ENCODE measurements at regions not wholly inside any gene's neighbourhood (a gene's known extent, or its start where the extent isn't known, plus 50 kb on each side); places are given as distances from the start of the nearest gene placed in this dataset.

GRCh38 chr3:73924048-73924447 is 299.3 kb upstream of the PDZRN3 start:
- TF ChIP-seq CTCF (IDR thresholded peaks at IDR 0.05; ENCODE audit: low read depth, low read length, missing input control): no peak
- no peak for TF ChIP-seq MAX (IDR thresholded peaks at IDR 0.05)
- no peak for TF ChIP-seq JUND (IDR thresholded peaks at IDR 0.05)
- no peak for TF ChIP-seq SP1 (IDR thresholded peaks at IDR 0.05)
- TF ChIP-seq EGR1 (IDR thresholded peaks at IDR 0.05; ENCODE audit: low read depth in 2 of 2): no peak
- no peak for TF ChIP-seq NR2F2 (IDR thresholded peaks at IDR 0.05)
- no peak for TF ChIP-seq YY1 (IDR thresholded peaks at IDR 0.05)
- no peak for TF ChIP-seq FOXA1 (IDR thresholded peaks at IDR 0.05)
- no peak for TF ChIP-seq FOXA2 (IDR thresholded peaks at IDR 0.05)
- no peak for TF ChIP-seq TAF1 (conservative IDR thresholded peaks at IDR 0.05)
- no peak for TF ChIP-seq ATF3 (IDR thresholded peaks at IDR 0.05)
- no peak for TF ChIP-seq GABPA (IDR thresholded peaks at IDR 0.05 in 1 of 2, conservative IDR thresholded peaks at IDR 0.05 in 1 of 2)
- no peak for TF ChIP-seq HNF4G (IDR thresholded peaks at IDR 0.05)
- TF ChIP-seq RXRA (IDR thresholded peaks at IDR 0.05): no peak
- no peak for TF ChIP-seq REST (IDR thresholded peaks at IDR 0.05)
- no peak for TF ChIP-seq RAD21 (IDR thresholded peaks at IDR 0.05)
- TF ChIP-seq ZBTB33 (IDR thresholded peaks at IDR 0.05): no peak
- TF ChIP-seq HNF4A (conservative IDR thresholded peaks at IDR 0.05): no peak
- Histone ChIP-seq H3K27ac (ENCODE audit: low read depth in 1 of 2, low read length in 2 of 2) (no peak overlapping the region), H3K36me3 (ENCODE audit: control insufficient read depth in 4 of 4, insufficient read depth in 3 of 4, low read depth in 1 of 4, low read length in 3 of 4) (no peaks in the 10 kb centered on the region), H3K9ac (ENCODE audit: low read depth in 1 of 2, low read length in 2 of 2) (no peak overlapping the region), H3K4me3 (ENCODE audit: low read depth in 1 of 3, low read length in 3 of 3) (no peak overlapping the region), H3K9me3 (ENCODE audit: control insufficient read depth in 4 of 4, low read length in 3 of 4) (peaks cover 0 to 2% (median 0%) of the 10 kb centered on the region in 4 donors), H3K4me1 (ENCODE audit: control insufficient read depth in 4 of 4, insufficient read depth in 4 of 4, low read length in 3 of 4) (peaks cover 5 to 6% (median 5%) of the 10 kb centered on the region in 4 donors), H3K27me3 (ENCODE audit: control insufficient read depth in 4 of 4, insufficient read depth in 4 of 4, low read length in 3 of 4) (no peaks in the 10 kb centered on the region)
- DNase-seq (ENCODE audit: low spot score): no peak
- 86% methylated on average over 6 of the region's 6 CpGs for WGBS
